Rectal smooth muscle tissue (tissue), 1 donor: ENCODE measurements at regions not wholly inside any gene's neighbourhood (a gene's known extent, or its start where the extent isn't known, plus 50 kb on each side); places are given as distances from the start of the nearest gene placed in this dataset.

Source experiments
- H3K27ac ChIP-seq: one replicate; pipeline ENCODE4 v1.7.0; 2013; ENCODE audit warnings: low read depth, low read length, inconsistent platforms
- H3K27me3 ChIP-seq: one replicate; pipeline ENCODE4 v1.7.0; 2013; ENCODE audit warnings: low read length; ENCODE audit not compliant: control insufficient read depth, insufficient read depth
- H3K36me3 ChIP-seq: one replicate; pipeline ENCODE4 v1.7.0; 2013; ENCODE audit warnings: low read length; ENCODE audit not compliant: control insufficient read depth, insufficient read depth
- H3K4me1 ChIP-seq: one replicate; pipeline ENCODE4 v1.7.0; 2013; ENCODE audit warnings: low read length; ENCODE audit not compliant: control insufficient read depth, insufficient read depth
- H3K4me3 ChIP-seq: one replicate; pipeline ENCODE4 v1.7.0; 2013; ENCODE audit warnings: low read length
- H3K9ac ChIP-seq: one replicate; pipeline ENCODE4 v1.7.0; 2013; ENCODE audit warnings: low read length

DNA sequence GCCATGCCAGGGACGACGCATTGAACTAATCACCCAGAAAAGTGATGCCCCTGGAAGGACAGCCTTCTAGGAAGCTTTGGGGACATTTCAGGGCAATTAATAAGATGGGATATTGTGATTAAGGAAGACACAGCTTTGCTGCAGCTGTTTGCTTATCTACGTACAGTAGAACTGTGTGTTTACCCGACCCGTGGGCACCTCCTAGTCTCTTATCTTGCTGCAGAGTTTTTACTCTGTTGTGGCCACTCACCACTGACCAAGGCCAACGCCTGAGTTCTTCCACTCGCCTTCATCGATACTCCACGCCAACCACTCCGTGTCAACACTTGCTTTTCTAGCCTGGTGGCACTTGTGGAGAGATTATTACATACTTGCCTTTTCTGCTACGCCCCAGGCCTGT lies 105.9 kb upstream of the MLN start:
- Histone ChIP-seq H3K27me3 (no peaks in the 10 kb centered on the region), H3K4me1 (peaks cover 12% of the 10 kb centered on the region), H3K4me3 (no peak overlapping the region), H3K9ac (no peak overlapping the region), H3K36me3 (no peaks in the 10 kb centered on the region), H3K27ac (no peak overlapping the region)

DNA sequence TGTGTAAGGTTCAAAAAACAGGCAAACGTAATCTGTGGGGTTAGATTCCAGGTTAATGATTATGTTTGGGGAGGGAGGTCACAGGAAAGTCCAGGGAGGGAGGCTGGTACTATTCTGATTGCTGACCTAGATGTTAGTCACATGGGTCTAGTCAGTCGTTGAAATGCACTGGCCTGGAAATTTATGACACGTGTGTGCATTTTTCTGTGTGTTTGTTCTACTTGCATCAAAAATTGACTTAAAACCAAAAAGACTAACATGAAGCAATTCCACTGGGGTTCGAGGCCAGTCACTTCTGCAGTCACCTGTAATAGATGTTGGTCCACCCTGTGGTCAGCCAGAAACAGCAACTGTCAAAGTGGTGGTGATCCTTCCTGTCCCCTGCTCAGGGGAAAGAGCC lies 104.2 kb upstream of the MLN start:
- Histone ChIP-seq H3K36me3 (no peaks in the 10 kb centered on the region), H3K4me3 (no peak overlapping the region), H3K4me1 (peaks cover 14% of the 10 kb centered on the region), H3K27ac (no peak overlapping the region), H3K9ac (no peak overlapping the region), H3K27me3 (no peaks in the 10 kb centered on the region)

DNA sequence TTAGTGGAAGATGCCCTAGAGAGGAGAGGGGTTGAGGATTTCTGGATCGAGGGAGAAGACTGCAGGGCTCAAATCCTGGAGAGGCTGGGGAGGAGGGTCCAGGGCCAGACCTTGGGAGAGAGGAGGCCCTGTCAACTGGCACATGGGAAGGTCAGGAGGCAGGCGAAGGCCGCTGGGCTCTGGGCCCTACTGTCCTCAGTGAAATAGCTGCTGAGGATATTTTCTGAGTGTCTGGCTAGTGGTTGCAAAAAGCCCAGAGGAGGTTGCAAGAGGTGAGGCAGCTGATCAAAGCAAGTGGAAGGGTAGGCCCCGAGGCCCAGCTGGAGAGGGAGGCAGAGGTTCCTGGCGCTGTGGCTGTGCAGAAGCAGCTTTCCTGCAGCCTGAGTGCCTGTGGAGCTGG lies 103.4 kb upstream of the MLN start:
- no peaks in the 10 kb centered on the region for H3K36me3 ChIP-seq
- no peak overlapping the region for H3K9ac ChIP-seq
- no peak overlapping the region for H3K4me3 ChIP-seq
- no peak overlapping the region for H3K27ac ChIP-seq
- no peaks in the 10 kb centered on the region for H3K27me3 ChIP-seq
- H3K4me1 ChIP-seq: peaks cover 10% of the 10 kb centered on the region

DNA sequence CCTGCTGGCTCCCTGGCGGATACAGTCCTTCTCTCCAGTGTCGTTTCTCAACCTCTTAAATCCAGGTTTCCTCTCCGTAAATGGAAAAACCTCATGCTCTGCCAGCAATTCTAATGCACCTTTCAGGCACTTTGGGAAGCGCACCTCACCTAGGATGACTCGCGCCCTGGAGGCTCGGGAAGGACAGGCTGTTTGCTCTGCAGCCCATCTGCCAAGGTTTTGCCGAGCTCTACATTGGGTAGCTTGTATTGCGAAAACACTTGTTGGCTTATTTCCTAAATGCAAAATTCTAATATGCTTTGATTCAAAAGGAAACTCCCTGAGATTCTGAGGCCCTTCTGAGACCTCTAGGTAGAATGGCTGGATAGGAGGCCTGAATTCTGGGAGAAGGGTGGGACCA lies 102.6 kb upstream of the MLN start:
- Histone ChIP-seq H3K36me3 (no peaks in the 10 kb centered on the region), H3K9ac (no peak overlapping the region), H3K27ac (no peak overlapping the region), H3K4me1 (peaks cover 3% of the 10 kb centered on the region), H3K4me3 (no peak overlapping the region), H3K27me3 (no peaks in the 10 kb centered on the region)

DNA sequence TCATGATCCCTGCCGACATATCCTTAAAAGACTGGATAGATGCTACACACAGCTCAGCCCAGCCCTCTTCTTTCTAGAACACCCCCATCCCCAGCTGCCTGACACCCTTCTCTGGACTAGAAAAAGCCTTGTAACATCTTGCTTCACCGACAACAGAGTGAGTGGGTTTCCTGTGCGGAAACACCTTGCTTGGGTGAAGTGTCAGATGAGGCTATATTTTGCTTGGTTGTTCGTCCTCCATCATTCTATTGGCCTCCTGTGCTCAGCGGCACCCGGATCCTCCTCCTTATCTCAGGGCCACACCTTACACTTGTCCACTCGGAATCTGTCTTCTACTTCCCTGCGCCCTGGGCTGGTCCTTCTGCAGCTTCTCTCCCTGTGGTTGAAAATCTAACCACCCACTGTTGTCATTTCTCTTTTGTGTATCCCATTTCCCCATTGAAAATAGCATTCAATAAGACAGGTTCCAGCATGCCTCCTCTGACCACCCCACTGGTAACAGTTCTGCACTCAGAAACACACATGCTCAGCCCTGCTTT lies 101.3 kb upstream of the MLN start:
- Histone ChIP-seq H3K27ac (no peak overlapping the region), H3K27me3 (no peaks in the 10 kb centered on the region)

DNA sequence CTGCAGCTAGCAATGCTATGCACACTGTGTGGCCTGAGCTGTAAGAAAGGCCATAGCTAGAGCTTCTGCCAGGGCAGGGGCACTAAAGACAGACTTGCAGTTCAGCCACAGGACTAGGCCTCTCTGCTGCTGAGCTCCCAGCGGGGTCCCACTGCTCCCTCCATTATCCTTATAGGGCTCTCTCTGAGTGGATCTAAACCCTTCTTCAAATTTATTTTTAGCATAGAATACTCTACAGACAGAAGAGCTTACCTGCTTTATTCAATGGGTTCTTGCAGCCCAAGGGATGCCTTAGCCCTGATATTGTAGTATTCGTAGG lies 100.9 kb upstream of the MLN start:
- no peak overlapping the region for H3K9ac ChIP-seq
- H3K27ac ChIP-seq: no peak overlapping the region
- H3K4me3 ChIP-seq: no peak overlapping the region
- H3K27me3 ChIP-seq: no peaks in the 10 kb centered on the region
- peaks cover 3% of the 10 kb centered on the region for H3K4me1 ChIP-seq
- no peaks in the 10 kb centered on the region for H3K36me3 ChIP-seq

More for the DNA sequence above, 101.3 kb upstream of the MLN start:
- H3K4me3 ChIP-seq: no peak overlapping the region
- H3K36me3 ChIP-seq: no peaks in the 10 kb centered on the region
- no peak overlapping the region for H3K9ac ChIP-seq
- H3K4me1 ChIP-seq: peaks cover 3% of the 10 kb centered on the region

DNA sequence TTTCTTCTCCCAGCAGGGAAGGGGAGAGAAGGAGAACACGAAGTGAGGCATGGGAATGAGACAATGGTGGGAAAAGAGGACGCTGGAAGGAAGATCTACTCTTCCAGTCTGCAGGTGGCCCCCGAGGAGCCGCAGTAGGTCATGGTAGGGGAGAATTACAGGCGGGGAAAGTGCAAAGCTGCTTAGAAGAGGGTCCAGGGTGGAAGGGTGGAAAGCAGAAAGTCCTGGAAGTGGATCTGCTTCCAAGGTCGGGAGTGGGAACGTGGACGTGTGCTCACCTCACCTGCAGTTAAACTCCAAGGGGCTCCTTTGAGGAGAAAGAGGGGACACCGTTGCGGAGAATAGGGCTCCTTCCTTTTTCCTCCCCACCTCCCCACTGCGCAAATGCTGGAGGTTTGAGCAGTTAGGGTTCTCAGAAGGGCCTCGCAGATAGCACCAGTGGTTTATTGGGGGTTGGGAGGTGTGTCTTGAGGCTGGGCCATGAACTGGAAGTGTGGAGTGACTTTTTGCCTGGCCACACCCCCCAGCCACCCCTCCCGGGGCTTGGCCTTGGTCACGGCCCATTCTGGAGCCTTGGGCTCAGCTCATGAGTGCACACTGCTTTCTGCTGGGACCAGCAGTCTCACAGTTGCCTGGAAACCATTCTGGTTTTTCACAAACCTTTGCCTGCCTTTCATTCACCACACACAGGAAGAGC lies 100.4 kb upstream of the MLN start:
- Histone ChIP-seq H3K27me3 (no peaks in the 10 kb centered on the region), H3K4me1 (peaks cover 3% of the 10 kb centered on the region), H3K4me3 (no peak overlapping the region), H3K27ac (no peak overlapping the region), H3K9ac (no peak overlapping the region), H3K36me3 (no peaks in the 10 kb centered on the region)

DNA sequence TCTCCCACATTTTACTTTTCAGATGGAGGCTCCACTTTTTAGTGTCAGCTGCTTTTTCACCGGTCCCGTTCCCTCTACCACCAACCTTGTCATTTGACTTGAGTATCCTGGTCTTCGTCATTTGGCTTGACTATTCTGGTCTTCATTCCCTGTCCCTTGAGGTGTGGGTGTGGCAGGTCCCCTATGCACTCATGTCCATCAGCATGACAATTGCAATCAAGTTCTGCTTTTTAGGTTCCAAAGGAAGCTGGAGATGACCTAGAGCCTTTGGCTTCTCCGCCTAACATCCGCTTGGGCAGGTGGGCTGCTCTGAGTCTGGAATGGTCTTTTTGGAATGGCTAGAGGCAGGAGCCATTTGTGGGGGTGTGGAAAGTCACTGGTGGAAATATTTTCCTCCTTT lies 99.8 kb upstream of the MLN start:
- Histone ChIP-seq H3K4me1 (peaks cover 3% of the 10 kb centered on the region), H3K9ac (no peak overlapping the region), H3K27ac (no peak overlapping the region), H3K4me3 (no peak overlapping the region), H3K27me3 (no peaks in the 10 kb centered on the region), H3K36me3 (no peaks in the 10 kb centered on the region)

DNA sequence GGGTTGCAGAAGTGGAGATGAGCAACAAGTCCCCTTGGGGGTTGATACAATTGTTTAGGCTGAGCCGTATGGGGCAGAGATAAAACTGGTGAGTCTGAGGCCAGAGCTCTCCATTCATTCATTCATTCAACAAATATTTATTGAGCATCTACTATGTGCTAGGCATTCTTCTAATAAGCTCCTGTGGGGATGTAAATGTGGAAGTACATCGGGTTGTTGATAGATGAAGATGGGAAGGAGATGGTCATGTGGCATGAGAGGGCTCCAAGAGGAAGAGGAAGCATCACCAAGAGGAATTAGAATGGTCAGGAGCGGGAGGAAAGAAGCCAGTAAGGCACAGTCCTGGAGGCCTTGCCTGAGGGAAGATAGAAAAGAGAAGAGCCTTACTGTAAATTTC lies 98.7 kb upstream of the MLN start:
- no peak overlapping the region for H3K9ac ChIP-seq
- no peak overlapping the region for H3K4me3 ChIP-seq
- peaks cover 3% of the 10 kb centered on the region for H3K4me1 ChIP-seq
- no peaks in the 10 kb centered on the region for H3K27me3 ChIP-seq
- H3K36me3 ChIP-seq: no peaks in the 10 kb centered on the region
- H3K27ac ChIP-seq: no peak overlapping the region

DNA sequence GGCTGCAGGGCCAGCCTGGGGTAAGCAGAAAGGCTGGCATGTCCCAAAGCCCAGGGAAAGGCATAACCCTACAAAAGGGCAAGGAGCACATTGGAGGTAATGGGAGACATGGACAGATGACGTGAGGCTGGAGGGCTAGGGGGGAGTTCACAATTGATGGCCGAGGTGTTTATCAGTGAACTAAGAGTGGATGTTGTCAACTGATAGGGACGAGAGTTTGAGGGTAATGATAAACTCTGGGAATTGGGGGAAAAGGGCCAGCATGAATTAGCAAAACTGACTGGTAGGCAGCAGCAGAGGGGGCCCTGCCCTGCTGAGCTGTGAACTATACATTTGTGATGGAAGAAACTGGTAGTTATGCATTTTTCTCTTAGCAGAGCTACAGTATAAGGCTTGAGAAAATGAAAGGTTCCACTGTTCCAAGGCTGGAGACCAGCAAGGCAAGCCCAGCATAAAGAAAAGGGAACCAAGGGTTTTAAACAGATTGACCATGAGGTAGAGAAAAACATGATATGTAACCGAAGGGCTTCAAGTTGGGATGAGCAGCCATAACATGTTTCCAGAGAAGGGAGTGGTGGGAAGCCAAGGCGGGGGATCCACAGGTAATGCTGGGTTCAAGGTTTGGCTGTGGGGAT lies 98.1 kb upstream of the MLN start:
- Histone ChIP-seq H3K9ac (no peak overlapping the region), H3K4me3 (no peak overlapping the region)

DNA sequence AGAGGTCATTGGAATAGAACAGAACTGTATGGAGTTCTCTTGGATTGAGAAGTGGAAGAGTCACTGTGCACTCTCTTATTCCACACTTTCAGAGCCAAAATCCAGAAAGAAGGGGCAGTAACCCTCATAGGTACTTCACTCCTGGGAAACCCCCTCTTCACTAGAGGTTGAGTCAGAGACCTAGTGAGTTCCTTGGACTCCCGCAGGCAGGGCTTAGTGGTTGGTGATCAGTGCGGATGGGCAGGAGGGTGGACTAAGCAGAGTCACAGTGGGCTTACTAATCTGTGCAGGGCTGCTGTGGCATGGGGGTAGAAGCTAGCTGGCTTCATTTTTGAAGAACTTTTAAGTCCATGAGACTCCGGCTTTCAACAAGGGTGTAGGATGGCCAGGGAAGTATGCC lies 95.0 kb upstream of the MLN start:
- no peak overlapping the region for H3K9ac ChIP-seq
- H3K4me1 ChIP-seq: peaks cover 15% of the 10 kb centered on the region
- H3K27ac ChIP-seq: no peak overlapping the region
- H3K36me3 ChIP-seq: no peaks in the 10 kb centered on the region
- H3K4me3 ChIP-seq: no peak overlapping the region
- no peaks in the 10 kb centered on the region for H3K27me3 ChIP-seq

More for the DNA sequence above, 98.1 kb upstream of the MLN start:
- H3K36me3 ChIP-seq: no peaks in the 10 kb centered on the region
- peaks cover 8% of the 10 kb centered on the region for H3K4me1 ChIP-seq
- no peaks in the 10 kb centered on the region for H3K27me3 ChIP-seq
- H3K27ac ChIP-seq: no peak overlapping the region

DNA sequence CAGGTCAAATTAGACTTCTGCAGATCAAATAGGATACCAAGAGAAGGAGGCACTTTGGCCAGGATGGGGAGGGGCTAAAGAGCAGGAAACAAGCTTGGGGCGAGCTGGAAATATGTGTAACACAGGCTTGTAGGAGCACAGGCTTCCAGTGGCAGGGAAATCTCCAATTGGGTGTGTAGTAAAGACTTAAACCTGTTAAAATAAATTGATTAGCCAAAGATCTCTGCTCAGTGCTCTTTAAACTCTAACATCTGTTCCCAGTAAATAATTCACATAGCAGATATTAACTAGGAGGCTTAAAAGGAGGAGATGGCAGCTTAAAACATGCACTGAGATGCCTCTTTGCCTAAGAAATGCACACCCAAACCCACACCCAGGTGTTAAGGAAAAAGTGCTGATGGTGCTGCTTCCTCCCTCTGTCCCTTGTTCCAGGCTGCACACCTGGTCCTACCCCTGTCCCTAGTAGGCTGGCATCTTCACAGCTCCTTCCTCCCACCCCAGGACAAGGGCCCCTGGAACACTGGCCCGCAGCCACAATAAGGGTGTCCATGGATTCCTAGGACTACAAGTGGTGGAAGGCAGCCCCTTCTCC lies 93.5 kb upstream of the MLN start:
- no peak overlapping the region for H3K4me3 ChIP-seq
- no peaks in the 10 kb centered on the region for H3K36me3 ChIP-seq
- H3K27me3 ChIP-seq: no peaks in the 10 kb centered on the region
- no peak overlapping the region for H3K27ac ChIP-seq
- H3K4me1 ChIP-seq: peaks cover 15% of the 10 kb centered on the region
- H3K9ac ChIP-seq: no peak overlapping the region
